HG02938 (cell line): ENCODE measurements at regions not wholly inside any gene's neighbourhood (a gene's known extent, or its start where the extent isn't known, plus 50 kb on each side); places are given as distances from the start of the nearest gene placed in this dataset.
"Not testable (repeated sequence)": the region's sequence is repeated elsewhere in the genome, so short reads cannot be mapped to it uniquely, and the experiment has no call there.

Experiments
- ATAC-seq: cut with Tn5 transposase; IDR thresholded peaks from one replicate; pipeline ENCODE4 v1.9.1; 2021; ENCODE audit warnings: mild to moderate bottlenecking, moderate library complexity; ENCODE audit not compliant: unreplicated experiment

DNA sequence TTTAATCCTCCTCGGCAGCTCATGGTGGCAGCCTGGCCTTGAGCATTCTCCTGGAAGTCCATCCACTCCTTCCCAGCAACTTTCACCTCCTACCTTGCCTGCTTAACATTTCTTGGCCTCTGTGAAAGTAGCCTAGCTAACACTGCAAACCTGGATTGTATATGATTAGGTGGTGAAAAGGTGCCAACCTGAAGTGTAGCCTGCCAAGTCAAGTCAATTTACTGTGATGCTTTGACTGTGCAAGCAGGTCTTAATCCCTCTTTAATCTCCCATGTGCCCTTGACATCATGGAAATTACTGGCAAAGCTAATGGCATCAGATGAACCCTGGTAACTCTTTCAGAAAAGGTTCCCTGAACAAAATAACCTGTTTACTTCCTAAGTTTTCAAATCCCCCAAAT lies 169.7 kb upstream of the NR2F2 start:
- no peak for ATAC-seq

DNA sequence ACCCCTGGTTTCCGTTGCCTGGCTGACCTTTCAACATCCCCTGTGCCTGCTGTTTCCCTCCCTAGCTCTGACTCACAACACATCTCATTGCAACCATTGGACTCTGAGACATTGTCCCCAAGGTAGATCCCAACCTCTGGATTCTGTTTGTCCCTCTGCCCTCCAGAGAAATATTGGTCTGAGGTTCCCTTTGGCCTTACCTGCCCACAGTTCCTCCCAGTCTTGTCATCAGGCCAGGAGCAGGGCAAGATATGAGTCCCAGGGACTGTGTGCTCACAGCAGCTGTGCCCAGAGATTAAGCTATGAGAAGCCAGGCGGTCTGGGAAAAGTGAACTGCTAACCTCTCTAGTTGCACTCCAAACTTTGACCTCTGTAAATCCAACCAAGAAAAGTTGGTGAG lies 168.2 kb upstream of the NR2F2 start:
- no peak for ATAC-seq

DNA sequence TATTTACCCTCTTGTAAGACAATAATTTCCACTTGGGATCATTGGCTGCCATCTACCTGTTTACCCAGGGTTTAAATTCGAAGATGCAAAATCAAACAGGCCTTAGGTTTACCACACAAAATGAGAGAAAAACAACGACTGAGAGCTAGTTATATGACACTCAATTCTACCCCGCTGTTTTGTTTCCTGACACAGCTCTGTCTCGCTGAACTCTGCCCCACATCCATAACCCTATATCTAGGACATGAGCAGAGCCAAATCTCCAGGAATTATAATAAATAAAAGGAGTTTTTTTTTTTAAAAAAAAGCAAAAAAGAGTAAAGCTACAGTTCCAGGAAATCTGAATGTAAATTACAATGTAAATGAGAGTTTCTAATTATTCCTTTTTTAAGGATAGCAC lies 165.4 kb upstream of the NR2F2 start:
- ATAC-seq = no peak

DNA sequence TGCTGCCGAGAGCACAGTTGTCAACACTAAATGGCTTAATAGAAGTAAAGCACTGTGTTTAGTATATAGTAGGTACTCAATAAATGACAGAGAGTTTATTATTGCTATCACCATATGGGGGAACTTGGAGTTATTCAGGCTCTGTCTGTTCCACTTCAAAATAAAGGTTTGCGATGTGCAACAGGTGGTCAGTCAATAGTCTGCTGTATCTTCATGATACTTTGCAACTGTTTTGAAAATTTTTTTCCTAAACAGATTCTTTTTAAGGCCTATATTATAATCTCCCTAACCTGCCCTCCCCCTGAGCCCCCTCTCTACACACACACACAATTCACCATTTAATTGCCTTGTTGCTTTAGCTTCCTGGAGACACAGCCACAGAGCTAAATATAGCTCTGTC lies 164.7 kb upstream of the NR2F2 start:
- ATAC-seq = no peak

DNA sequence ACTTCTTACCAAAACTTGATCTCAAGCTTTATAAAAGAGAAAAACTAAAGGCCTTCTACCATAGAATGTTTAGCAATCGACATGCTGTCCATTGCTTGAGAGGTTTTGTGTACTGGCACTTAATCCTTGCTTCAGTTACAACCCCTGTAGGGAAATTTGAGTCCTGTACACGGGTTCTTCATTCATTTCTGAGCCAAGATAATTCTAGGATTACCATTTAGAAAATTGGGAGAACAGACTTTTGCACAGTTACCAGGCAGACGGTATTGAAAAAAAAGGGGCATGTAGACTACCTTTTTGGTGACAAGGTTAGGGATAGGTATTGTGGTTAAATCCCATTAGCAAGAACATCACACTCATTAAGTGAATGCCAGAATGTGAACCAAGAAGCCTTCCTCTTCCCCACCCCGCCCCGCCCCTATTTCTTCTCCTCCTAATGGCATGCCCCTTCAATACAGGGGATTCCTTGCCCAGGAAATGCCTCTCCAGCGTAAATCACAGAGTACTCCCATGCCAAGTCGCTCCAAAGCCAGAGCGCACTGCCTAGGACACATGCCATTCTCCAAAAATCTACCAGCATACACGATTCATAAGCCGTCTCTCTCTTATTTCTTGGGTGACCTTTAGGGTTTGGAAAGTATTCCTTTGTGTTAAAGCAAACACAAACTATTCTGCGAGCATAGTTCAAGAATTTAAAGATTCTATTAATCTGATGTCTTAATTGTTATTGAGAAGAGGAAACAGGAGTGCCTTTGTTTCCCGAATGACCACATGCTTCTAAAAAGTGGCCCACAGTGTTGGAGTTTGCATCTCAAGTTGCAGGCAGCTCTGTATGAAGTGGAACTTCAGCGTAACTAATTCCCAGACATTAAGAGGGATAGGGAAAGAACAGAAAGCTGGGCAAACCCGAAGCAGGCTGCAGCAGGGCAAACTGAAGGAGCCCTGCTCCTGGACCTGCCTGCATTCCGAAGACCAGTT lies 164.0 kb upstream of the NR2F2 start:
- ATAC-seq = no peak

DNA sequence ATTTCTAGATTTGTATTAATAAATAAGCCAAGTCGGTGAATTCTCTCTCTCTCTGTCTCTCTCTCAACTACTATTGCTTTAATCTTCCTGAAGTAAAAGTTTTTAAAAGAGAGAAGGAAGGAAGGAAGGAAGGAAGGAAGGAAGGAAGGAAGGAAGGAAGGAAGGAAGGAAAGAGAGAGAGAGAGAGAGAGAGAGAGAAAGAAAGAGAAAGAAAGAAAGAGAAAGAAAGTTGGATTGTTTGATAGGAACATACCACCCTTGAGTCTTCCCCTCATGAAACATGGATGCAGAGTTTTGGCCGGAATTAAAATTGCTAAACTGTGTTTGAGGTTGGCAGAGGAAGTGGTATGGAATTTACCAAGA lies 159.9 kb upstream of the NR2F2 start:
- not testable (repeated sequence) for ATAC-seq

DNA sequence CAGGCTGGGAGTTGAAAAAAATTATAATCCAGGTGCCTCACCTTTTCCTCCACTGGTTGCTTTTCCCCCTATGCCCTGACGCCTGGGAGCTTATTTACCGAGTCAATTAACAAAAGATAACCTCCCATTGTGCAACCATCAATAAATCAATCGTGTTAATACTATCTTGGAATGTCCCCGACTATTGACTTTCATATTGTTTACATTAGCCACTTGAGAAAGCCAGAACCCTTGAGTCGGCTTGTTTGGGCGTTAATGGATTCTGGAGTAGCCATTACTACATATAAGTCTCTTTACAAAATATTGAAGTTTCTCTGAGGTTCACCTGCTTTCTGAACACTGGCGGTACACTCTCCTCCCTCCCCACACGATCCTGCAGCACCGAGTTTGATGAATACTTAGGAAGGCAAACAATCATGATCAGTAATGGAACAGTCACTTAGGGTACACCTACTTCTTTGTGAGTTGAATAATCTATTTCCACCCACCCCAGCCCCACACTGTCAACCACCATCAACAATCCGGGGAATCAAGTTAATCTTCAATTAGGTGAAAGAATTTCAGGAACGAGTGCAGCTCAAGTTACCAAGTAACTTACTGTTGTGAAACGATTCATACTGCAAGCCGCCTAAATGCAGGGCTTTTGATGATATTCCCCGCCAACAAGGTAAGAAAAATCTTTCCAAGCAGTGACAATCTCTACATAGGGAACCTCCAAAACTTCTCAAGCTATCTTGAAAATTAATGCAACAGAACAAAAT lies 159.3 kb upstream of the NR2F2 start:
- no peak for ATAC-seq

DNA sequence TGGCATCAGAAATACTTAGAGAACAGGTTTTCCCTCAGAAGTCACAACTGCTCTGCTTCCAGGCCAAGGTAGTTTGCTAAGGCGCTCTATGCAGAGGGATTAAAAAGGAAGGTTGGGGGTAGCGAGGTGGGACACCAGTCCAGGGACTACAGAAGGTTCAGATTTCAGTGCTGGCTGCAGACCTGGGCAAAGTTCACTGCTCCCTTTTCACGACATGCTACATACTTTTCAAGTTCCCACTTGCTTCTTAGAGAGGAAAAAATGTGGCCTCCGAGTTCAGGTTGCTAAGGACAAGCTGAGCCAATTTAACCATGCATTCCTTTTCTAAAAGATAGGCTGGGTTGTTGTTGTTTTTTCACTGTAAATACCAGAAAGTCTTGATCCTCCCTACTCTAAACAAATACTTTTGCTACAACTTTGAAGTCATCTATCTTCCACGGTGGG lies 158.6 kb upstream of the NR2F2 start:
- no peak for ATAC-seq

DNA sequence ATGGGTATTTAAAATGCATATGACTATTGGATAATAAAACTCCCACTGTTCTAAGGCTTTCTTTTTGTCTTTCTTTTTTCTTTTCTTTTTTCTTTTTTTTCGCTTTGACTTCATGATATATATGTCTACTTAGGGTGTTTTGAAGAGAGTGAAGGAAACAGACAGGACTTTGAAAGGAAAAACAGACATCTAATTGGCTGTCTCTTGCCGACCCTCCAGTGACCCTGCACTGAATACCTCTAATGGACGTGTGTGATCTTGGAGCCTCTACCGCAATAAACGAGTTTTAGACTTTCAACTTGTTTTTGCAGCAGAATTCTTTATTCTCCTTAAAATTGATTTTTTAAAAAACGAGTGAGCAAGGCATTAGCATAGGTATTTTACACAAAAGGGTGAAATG lies 158.1 kb upstream of the NR2F2 start:
- ATAC-seq = no peak

DNA sequence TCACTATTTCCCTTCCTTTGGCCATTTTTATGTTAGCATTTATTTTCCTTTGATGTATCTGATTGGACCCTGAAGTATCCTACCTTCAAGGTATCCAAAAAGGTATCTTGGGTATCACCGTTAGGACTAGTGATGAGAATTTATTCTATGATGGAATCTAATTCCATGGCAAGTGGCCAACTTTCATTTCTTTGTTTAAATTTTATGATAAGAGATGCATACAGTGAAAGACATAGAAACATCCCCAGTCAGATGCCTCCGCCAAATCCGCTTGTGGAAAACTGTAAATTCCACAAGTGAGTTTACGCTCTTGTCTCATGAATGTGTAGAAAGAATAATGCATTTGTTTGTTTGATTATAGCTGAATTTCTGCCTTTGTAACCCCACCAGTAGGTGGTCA lies 153.7 kb upstream of the NR2F2 start:
- no peak for ATAC-seq

DNA sequence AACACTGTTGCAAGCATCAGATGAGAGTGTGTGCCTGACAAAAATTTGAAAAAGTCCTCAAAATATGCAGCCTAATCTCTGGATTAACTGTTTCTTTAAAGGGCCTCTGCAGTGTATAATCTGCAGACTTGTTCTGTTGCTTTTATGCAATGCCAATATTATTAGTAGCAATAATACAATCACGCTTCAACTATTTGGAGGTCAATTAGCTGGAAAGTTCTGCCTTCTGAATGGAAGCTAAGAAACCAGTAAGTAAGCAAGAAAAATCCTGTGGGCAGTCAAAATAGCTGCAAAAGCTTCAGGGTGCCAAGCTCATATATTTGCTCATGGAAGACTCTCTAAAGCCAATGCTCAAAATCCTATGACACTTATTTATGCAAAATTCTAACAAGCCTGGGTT lies 153.2 kb upstream of the NR2F2 start:
- ATAC-seq = no peak

DNA sequence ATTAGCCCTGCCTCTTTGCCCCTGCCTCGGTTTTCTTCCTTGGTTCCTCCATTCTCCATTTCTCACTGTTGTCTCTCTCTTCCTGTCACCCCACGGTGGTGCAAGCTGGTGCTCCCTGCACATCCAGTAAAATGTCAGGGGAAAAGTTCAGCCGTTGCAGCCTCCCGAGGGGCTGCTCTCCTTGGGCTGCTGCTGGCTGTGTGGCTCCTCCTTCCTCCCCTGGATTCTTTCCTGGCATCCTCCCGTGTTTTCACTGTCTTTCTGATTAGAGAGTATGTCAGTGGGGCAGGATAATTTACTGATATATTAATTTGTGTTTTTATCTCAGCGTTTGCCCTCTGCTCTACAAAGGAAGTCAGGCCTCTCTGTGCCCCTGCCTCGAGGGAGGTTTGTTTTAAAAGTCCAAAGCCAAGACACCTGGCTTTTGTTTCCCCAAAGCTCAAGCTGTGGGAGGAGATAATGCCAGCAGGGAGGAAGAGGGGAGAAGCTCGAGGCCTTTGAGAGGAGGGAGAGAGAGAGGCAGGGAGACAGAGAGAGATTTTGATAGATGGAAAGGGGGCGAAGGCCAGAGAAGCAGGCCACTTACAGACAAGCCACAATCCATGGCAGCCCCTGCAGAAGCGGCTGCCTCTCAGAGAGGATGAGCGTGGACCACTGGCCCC lies 150.3 kb upstream of the NR2F2 start:
- ATAC-seq = no peak

DNA sequence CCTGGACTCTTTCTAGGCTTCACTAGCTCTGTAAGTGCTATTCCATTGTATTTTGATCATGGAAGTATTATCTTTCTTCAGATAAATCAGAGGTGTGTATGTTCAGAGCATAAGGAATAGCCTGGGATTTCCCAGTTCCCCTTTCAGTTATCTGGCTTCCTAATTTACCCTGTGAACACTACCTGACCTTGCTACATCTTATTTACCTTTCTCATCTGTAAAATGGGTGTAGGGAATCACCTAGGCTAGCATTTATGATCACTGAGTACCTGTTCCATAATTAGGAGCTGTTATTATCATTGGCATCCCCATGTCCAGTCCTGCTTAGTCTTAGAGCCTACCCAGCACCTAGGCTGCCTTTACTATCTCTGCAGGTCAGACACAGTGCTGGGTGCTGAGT lies 149.3 kb upstream of the NR2F2 start:
- no peak for ATAC-seq

DNA sequence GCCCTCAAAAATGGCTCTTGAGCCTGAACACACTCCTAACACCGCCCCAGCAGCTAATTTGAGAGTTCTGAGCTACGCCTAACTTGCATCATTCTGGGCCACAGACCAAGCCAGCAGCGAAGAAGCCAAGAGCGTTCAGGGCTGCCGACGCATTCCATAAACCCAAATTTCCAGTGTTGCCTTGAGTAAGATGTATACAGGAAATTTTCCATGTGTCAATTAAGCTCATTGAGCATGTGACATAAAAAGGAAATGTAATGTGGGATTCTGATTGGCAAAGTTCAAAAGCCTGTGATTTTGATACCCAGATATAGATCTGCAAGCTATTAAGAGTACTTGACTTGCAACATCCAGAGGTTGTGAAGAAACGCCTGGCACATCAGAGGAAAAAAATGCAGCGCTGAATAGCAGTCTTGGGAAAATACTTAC lies 148.6 kb upstream of the NR2F2 start:
- no peak for ATAC-seq

DNA sequence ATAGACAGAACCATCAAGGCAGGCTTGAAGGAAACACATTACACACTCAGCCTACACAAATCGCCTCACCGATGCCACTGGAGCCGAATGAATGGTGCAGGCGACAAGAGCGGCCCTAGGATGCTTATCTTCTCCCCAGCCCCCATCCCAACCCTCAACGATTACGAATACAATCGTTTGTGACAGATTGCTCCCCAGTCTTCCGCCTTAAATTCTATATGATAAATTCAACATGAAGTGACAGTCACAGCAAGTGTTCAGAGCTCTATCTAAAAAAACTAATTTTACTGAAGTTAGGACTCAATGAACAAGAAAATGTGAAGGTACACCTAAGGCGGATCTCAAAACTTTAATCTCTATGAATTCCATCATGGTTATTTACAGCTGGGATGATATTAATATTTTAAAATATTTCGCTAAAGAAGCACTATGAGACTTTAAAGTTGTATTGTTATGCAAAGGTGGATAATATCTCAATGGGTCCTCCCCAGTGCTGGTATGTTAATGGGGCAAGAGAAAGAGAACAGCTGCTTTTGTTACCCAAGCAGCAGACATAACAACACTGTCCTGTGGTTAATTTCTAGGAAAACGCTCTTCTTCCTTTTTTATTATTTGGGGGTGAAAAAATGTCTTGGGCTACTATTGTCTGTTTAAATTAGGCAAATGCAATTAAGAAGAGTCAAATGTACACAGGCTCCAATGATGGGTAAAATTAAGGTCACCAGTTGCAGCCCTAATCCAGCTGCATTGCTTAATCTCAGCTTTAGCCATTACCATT lies 147.6 kb upstream of the NR2F2 start:
- ATAC-seq = no peak

DNA sequence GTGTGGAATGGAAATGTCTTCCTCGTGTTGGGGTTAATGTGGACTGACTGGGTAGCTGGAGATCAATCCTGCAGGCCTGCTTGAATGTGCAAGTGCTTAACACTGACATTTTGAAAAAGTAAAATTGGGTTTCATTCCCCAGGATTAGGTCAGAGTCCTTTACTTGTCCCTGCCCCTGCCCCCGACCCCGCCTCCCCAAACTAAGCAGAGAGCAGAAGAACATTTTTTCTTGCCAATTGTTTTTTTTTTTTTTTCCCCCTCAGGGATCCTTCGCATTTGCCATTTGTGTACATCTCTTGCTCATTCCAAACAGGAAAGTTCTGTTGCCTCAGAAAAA lies 147.0 kb upstream of the NR2F2 start:
- ATAC-seq = no peak

DNA sequence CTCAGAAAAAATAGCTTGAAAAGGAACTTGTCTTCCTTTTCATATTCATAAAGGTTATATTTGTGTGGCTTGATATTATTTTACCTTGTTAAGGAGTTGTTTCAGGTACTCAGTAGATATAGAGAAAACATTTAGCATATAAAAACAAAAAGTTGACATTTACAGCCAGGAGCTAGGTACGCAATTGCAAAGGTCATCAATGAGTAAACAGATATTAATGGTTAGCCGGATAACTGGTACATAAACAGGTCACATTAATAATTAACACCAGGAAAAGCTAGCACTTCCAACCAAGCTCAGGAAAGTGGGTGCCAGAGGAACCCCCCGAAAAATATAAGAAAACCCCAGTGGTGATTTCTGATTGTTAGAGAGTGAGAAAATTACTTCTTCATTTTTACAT lies 146.6 kb upstream of the NR2F2 start:
- ATAC-seq = no peak

DNA sequence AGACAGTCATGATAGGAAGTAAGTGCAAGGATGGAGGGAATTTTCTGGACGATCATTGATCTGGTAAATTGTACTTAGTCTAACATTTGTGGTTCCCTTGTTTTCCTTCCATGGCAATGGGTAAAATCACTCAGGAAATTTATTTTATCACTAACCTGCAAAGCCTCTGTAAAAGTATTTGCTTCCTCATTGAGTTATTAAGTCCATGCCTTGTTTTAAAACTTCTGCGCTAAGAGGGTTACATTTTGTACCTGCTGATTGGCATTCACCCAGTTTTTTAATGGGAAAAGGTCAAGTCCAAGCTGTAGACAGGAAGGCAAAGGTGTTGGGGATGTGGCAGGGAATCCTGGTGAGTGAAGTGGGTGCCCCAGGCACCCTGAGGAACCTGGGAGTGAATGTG lies 146.2 kb upstream of the NR2F2 start:
- ATAC-seq = no peak

DNA sequence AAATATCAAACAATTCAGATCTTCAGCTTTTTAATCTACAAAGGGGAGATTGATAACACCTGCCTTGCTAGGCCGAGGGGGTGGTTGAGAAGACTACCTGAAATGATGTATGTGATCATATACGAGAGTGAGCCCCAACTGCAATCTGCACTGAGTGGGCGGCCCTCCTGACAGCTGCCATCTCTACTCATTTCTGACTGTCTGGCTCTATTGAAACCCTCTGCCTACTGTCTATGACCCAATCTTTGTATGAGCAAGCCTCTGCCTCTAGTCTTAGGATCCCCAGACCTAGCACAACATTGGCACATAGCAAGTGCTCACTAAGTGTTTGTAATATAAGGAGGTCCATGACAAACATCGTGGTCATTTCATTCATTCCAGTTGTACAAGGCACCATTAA lies 144.4 kb upstream of the NR2F2 start:
- no peak for ATAC-seq

DNA sequence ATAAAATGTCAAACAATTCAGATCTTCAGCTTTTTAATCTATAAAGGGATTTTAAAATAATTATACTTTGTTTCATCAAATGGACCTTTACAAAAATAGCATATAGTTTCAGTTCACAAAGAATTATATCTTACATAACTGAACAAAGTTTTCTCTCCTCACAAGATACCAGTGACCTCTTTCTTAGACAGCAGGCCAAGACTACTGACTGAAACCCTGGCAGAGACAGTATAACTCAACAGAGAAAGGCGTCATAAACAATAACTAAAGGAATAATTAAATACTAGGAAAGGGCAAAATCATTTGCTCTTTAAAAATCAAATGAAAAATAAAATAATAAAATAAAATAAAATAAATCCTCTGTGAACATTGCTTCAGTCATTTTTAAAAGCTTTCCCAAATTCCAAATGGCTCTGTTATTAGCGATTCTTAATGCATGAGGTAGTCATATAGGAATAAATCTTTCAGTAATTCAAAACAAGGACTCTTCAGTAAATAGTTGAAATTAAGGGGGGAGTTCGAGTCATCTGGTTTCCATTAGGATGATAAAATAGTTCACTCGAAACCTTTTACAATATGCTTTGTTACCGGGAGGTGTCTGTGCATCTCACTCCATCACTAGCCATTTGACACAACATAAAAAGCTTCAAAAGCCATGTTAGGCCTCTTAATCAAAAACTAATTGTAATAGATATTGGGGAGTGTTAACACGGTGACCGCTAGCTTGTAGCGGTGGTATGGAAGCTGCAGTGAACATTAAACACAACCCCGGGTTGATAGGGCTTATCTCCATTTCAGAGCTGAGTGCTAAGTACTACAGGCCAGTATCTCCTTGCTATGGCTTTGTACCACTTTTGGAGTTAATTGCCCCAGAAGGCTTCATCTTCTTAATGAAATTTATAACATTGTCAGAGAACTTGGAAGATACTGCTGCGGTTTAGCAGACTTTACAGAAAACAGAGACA lies 142.9 kb upstream of the NR2F2 start:
- ATAC-seq = no peak
